ENCODE measurements at regions not wholly inside any gene's neighbourhood (a gene's known extent, or its start where the extent isn't known, plus 50 kb on each side); places are given as distances from the start of the nearest gene placed in this dataset.
"Not testable (repeated sequence)": the region's sequence is repeated elsewhere in the genome, so short reads cannot be mapped to it uniquely, and the experiment has no call there.

DNA sequence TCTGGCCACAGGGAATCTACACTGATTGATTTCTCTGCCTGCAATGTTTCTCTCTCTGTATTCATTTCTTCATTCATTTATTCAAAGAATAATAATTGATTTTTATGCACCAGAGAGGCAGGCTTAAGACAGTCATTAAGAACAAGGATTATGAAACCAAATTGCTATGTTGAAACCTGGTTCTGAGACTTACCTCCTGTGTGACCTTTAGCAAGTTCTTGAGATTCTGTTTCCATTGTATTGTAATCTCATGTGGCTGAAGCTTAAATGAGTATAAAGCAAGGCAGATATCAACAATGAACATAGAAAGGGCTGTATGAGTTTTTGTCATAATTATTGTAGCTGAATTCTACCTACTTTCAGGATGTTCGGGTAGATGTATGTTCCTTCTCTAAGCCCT, 129.6 kb upstream of the GRIA1 start:
- no peak for DNase-seq (ENCODE audit: low read depth in 2 of 2)

DNA sequence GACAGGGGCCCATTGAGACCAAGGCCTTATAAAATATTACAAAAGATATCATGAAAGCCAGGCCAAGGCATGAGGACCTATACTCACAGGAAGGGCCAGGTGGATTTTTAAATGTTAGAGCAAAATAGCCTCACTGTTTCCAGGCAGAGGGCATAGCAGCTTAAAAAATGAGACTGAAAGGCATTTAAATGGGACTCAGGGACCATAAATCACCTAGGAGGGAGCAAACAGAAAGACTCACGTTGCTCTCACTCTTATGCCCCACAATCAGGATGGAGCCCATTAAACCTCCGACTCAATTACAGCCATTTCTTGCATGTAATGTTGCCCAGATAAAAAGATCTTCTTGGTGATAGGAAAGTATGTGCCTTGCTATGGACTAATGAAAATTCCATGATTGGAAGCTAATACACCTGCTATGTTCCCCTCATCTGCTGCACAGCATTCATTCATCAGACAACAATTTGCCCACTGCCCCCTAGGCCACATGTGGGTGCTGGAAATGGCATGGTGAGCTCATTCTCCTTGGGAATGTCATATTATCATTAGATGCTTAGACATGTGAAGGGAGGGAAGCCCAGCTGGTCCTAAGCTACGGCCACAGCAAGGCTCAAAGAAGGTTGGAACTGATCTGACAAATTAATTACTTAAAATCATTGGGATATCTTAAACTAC, 128.6 kb upstream of the GRIA1 start:
- no peak for DNase-seq (ENCODE audit: low read depth in 2 of 2)

DNA sequence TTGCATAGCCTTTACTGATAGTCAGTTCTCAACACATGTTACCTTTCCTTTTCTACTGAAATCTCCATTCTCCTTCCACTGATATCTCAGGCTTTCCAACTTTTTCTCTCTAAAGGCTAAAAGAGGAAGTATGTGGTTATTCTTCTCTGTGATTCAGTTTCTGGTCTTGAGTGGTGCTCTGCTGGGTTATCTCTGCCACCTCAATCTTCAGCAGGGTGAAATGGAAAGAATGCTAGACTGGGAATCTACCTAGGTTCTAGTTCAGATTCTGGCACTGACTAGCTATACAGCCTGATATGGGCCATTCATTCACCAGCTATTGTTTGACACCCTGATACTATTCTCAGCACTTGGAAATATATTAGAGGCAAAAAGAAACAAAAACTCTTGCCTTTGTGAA, 124.9 kb upstream of the GRIA1 start:
- no peak for DNase-seq (ENCODE audit: low read depth in 2 of 2)

DNA sequence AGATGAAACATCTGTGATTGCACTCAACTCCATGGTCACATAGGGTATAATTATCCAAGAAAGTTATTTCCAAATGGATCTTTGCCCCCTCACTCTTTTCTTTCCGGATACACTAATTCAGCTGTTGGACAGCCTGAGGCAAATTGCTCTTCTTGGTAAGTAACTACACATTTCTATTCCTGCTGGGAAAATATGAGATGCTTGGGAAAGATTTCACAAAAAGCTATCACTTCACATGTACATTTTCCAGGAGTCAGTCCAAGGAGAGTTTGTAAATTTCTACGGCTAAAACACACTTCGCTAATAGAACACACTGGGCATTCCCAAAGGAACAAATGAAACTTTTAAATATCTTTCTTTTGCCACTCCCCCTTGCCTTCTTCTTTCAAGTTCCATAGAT, 123.0 kb upstream of the GRIA1 start:
- DNase-seq (ENCODE audit: low read depth in 2 of 2) = no peak

DNA sequence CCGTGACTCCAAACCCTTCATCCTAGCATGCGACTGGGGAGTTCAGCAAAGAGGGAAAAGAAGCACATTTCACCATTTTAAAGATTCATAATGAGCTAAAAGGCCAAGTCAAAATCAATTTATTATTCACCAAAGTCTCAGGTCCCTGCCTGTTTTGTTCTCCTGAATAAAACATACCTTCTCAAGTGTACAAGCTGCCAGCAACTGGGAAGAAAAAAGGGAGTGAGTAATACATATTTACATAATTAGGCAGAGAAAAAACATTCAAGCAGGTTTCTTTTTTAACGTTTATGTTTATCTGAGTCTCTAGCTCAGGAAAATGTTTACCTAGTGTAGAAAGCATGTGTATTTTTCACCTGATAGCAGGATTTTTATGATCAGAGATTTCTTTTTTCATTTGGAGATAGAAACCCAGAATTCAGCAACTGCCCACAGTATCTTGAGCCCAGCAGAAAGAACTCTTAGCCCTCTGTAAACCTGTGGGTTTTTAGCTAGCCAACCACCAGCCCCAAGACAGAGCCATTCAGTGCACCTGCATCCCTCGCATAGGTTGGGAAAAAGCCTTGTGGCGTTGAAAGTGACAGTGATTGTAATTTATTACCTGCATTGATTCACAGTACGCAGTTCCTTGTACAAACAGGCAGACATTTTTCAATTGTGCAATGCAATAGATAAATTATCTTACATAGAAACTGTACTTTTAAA, 117.9 kb upstream of the GRIA1 start:
- no peak for DNase-seq (ENCODE audit: low read depth in 2 of 2)

DNA sequence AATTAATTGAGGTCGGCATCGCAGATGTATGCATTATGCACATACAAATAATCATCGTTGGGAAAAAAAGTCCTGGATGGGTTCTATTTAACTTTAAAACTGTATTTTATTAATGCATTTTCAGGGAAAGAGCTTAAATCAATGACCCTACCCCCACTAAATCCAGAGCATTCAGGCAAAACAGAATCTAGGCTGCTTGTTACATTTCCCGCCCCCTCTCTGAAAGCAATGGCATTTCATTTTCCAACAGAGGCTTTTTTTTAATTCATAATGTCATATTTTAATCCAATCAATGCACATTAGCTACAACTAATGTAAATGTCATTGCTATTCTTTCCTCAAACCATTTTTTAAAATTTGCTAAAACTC, 117.4 kb upstream of the GRIA1 start:
- no peak for DNase-seq (ENCODE audit: low read depth in 2 of 2)

DNA sequence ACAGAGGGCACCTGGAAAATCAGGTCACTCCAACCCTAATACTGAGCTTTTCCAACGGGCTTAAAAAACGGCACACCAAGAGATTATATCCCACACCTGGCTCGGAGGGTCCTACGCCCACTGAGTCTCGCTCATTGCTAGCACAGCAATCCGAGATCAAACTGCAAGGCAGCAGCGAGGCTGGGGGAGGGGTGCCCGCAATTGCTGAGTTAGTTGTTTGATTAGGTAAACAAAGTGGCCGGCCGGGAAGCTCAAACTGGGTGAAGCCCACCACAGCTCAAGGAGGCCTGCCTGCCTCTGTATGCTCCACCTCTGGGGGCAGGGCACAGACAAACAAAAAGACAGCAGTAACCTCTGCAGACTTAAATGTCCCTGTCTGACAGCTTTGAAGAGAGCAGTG, 108.8 kb upstream of the GRIA1 start:
- DNase-seq (ENCODE audit: low read depth in 2 of 2) = not testable (repeated sequence)

DNA sequence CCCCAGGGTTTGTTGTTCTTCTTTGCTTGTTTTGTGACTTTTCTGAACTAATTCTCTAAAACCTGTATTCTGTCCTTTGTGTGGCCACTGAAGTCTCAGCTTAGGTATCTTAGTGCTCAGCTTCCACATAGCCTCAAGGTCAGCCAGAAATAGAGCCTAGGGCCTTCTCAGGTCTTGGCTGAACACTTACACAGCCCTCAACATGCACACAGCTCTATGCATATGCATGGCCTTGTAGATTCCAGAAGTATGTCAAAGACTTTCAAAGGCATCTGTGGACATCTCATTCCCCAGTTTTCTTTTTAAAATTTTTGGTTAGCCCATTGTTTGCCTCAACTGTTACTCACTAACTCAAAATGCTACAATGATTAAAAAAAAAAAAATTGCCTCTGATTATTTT, 99.9 kb upstream of the GRIA1 start:
- DNase-seq (ENCODE audit: low read depth in 2 of 2) = no peak

DNA sequence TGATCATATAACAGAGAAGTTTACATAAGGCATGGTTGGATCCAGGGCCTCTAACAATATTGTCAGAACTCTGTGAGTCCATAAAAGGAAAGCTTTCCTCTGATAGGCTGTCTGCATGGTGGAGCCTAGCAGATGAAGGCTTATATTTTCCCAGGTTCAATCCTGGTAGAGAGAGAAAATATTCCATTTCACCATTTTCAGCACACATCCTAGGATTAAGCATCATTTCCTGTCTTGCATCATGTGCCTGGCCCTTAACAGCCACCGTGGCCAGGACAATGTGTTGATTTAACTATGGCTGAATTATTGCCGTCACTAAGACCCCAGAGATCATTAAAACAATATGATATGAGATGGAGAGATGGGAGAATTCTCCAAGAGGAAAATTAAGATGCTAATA, 90.9 kb upstream of the GRIA1 start:
- DNase-seq (ENCODE audit: low read depth in 2 of 2) = no peak

DNA sequence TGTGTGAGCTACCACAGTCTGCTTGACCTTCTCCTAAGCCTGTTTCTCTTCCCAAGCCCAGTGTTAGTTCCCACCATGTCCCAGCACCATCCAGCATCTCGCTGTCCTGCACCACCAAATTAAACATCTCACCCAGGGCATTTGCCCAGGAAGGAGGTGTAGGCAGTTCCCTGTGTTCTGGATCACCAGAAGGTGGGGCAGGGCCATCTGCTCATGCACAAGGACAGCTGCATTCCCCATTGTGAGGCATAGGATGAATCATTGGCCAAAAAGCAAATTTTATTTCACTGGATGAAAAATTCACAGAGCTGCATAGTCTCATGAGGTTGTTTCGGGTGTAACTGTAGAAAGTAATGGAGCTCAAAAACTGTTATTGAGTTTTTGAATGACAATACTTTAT, 89.5 kb upstream of the GRIA1 start:
- DNase-seq (ENCODE audit: low read depth in 2 of 2) = no peak

DNA sequence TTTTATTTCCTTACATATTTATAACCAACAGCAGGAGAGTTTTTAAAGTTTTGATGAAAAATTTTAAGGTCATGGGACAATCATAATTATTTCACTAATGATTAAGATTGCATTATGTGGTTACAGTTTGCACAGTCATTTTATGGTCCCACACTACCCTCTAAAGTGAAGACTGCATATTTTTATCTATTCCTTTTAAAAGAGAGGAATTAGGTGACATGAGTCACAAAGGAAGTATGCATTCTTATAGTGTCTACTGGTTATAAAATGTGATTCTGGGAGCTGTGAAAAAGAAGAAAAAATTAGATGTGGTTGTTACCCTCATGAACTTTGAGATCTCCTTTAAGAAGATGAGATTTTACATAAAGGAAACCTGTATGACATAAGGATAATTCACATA, 87.9 kb upstream of the GRIA1 start:
- DNase-seq (ENCODE audit: low read depth in 2 of 2) = peak; percentile 53 to 63

DNA sequence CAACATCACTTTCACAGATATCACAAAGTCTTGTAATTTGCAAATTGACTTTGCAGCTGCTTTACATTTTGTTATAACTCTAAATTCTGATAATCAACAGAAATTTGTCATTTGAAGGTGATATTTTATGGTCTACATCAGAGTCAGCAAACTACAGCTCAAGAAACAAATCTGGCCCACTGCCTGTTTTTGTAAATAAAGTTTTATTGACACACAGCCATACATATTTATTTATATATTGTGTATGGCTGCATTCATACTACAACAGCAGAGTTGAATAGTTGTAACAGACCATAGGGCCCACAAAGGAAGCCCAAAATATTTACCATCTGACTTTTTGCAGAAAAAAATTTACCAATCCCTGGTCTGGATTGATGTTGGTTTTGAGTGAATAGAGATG, 87.0 kb upstream of the GRIA1 start:
- no peak for DNase-seq (ENCODE audit: low read depth in 2 of 2)

DNA sequence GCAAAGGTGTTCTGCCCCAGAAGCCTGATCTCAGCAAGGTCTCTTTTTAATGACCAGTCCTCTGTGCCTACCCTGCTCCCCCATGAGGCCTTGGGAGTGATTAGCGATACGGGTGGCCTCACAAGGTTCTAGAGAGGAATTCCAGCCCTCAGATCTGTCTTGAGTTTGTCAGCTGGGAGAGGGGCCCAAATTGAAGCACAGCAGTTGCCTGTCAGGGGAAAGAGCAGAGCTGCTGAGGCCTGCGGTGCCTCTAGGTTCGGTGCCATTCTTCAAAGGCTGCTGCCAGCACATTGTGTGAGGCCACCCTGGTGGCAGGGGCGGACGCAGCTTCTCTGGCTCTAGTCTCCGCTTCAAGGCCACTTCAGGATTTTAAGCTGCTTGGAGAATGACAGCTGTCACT, 85.7 kb upstream of the GRIA1 start:
- no peak for DNase-seq (ENCODE audit: low read depth in 2 of 2)

DNA sequence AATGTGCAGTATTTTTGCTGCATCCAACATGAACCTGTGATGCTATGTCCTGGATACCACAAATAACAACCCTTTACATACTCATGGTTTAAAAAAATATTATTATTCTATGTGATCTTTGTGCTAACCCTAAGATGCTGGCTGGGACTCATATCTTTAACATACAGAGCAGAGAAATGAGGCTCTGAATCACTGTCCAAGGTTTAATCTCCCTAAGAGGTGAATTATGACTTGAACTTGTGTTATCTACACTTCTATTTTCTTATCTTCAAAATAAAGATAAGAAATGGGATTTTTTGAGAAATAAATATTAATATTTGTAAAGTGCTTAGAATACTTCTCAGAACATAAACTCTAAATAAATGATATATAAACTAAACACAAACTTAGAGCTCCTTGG, 68.8 kb upstream of the GRIA1 start:
- DNase-seq (ENCODE audit: low read depth in 2 of 2) = no peak

DNA sequence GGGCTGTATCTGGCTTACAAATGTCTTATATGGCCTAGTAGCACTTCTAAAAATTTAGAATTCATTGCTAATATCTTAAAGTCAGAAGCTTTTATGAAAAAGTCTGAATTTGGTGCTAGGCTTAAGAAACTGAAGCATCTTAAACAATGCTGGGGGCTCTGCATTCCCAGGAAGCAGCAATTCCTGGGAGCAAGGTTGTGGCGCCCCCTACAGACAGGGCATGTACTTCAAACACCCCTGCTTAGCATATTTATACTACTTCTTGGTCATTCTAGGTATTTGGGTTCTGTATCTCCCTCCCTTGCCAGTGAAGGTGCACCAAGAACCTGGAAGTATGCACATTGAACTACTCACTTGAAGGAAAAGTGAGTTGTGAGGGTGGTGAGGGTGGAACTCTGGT, 64.6 kb upstream of the GRIA1 start:
- DNase-seq (ENCODE audit: low read depth in 2 of 2) = no peak

DNA sequence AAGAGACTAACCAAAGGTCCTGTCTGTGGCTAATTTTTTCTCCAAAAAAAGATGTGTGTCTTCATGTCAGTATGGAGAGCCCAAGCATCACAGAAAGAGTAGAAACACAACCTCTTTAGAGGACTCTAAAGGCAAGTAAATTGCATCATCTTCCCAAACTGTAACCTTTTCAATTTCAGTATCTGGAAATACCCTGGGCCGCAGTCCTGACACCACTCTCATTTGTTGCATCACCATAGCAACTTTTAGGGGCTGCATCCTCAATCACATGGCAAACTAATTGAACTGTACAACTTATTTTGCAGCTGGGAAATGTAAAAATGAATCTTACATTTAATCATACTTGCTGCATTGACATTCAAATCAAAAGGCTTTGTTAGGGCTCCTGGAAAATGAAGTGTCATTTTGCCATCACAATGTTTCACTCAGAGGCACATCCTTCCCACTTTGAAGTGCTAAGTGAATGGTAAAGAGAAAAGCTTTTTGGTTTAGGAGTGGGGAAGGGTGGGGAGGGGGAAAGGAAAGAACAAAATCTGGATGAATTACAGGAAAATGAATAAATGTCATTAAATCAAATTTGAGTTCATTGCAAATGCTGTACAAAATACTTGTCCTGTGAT, 60.6 kb upstream of the GRIA1 start:
- no peak for DNase-seq (ENCODE audit: low read depth in 2 of 2)

DNA sequence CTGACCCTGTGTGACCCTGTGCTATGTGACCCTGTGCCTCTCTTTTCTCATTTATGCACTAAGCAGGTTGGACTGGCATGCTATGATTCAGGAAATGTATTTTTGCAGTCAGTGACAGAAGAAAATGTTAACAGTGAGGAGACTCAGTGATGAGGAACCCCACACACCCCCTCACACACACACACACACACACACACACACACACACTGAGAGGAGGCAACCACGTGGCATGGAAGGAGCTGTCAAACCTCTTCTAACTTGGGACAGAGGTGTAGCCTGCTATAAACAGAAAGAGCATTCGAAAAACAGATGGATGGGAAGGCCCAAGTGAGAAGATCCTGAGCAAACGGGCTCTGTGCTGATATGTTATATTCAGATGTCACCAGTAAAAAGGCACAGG, 57.9 kb upstream of the GRIA1 start:
- no peak for DNase-seq (ENCODE audit: low read depth in 2 of 2)

DNA sequence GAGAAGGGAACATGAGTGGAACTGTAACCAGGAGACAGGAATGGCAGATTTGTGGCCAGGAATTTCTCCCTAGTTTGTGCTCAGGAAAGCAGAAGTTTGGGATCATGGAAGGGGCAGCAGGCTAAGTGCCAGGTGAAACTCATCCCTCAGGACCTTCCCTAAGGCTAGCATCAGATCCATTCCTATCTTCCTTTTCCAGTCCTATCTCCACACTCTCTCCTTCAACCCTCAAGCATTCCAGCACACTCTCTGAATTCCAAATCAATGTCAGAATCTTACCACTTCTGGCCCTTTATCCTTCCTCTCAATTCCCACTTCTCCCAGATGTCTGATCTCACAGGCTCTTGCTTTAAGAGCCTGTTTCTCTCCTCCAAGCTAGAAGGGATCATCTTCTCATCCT, 53.2 kb upstream of the GRIA1 start:
- DNase-seq (ENCODE audit: low read depth in 2 of 2) = no peak

DNA sequence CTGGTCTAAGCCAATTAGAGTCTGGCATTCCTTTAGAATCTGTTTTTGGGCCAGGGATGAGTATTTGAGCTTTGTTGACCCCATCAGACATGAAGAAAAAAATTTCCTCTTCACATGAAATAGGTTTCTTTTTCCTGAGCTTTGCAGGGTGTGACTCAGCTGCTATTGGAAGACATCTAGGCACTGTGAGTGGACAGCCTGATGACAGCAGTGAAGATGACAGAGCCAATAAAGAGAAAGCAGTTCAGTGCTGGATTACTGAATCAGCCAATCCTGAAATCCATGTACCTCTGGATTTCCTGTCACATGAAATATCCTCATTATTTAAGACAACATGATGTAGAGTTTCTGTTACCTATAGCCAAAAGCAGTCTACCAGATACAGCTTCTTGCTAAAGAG, 51.3 kb upstream of the GRIA1 start:
- no peak for DNase-seq (ENCODE audit: low read depth in 2 of 2)

Data from fibroblast of skin of left biceps (primary cell).